Neuronal stem cell (in vitro differentiated cells): ENCODE measurements at regions not wholly inside any gene's neighbourhood (a gene's known extent, or its start where the extent isn't known, plus 50 kb on each side); places are given as distances from the start of the nearest gene placed in this dataset.

Experiments
- DNase-seq: peaks from one replicate; pipeline ENCODE4 v3.0.0-alpha.2; 2013; ENCODE audit warnings: low spot score
- H2AFZ ChIP-seq: one replicate; pipeline ENCODE4 v1.6.1; 2013; ENCODE audit warnings: mild to moderate bottlenecking, low read length, inconsistent platforms
- H2AK5ac ChIP-seq: 2 replicates; pipeline ENCODE4 v1.6.1; 2013; ENCODE audit warnings: low read depth, mild to moderate bottlenecking, inconsistent platforms, low read length, moderate library complexity, mixed read lengths
- H2BK120ac ChIP-seq: 2 replicates; pipeline ENCODE4 v1.6.1; 2013; ENCODE audit warnings: low read depth, mild to moderate bottlenecking, inconsistent platforms, low read length, moderate library complexity, mixed read lengths
- H2BK12ac ChIP-seq: one replicate; pipeline ENCODE4 v1.6.1; 2013; ENCODE audit warnings: low read length, inconsistent platforms
- H2BK15ac ChIP-seq: 2 replicates; pipeline ENCODE4 v1.6.1; 2013; ENCODE audit warnings: mild to moderate bottlenecking, low read length, inconsistent platforms, mixed read lengths
- H2BK5ac ChIP-seq: one replicate; pipeline ENCODE4 v1.6.1; 2013; ENCODE audit warnings: inconsistent platforms, mild to moderate bottlenecking, low read length, moderate library complexity
- H3K14ac ChIP-seq: one replicate; pipeline ENCODE4 v1.6.1; 2013; ENCODE audit warnings: low read length, inconsistent platforms
- H3K18ac ChIP-seq: 2 replicates; pipeline ENCODE4 v1.6.1; 2013; ENCODE audit warnings: low read length, inconsistent platforms
- H3K23ac ChIP-seq: 2 replicates; pipeline ENCODE4 v1.6.1; 2013; ENCODE audit warnings: low read depth, mild to moderate bottlenecking, mixed read lengths, low read length, inconsistent platforms; ENCODE audit not compliant: poor library complexity
- H3K27ac ChIP-seq: replicated peaks from 3 replicates; pipeline ENCODE4 v1.5.1; 2013; ENCODE audit warnings: low read length, inconsistent platforms
- H3K27me3 ChIP-seq, 3 experiments: 2 replicates each; pipeline ENCODE4 v1.6.1; 2013; ENCODE audit warnings: low read length in 3 of 3, mild to moderate bottlenecking in 2 of 3, inconsistent platforms in 1 of 3, low read depth in 1 of 3, mixed read lengths in 1 of 3, moderate library complexity in 1 of 3; ENCODE audit not compliant: control insufficient read depth in 3 of 3, insufficient read depth in 3 of 3
- H3K36me3 ChIP-seq, 2 donors: replicated peaks in 1 of 2; 2 replicates each; pipeline ENCODE4 v1.6.1; 2013; ENCODE audit warnings: low read length in 2 of 2; ENCODE audit not compliant: control insufficient read depth in 2 of 2, insufficient read depth in 2 of 2
- H3K4ac ChIP-seq: 2 replicates; pipeline ENCODE4 v1.6.1; 2013; ENCODE audit warnings: inconsistent platforms, mild to moderate bottlenecking, low read length, moderate library complexity
- H3K4me1 ChIP-seq, 2 donors: 1 replicate in 1 of 2; 2 replicates in 1 of 2; pipeline ENCODE4 v1.6.1; 2013; ENCODE audit warnings: low read length in 2 of 2, low read depth in 1 of 2; ENCODE audit not compliant: control insufficient read depth in 2 of 2, insufficient read depth in 1 of 2
- H3K4me2 ChIP-seq: one replicate; pipeline ENCODE4 v1.6.1; 2013; ENCODE audit warnings: mild to moderate bottlenecking, low read length, inconsistent platforms; ENCODE audit not compliant: insufficient read depth, poor library complexity, severe bottlenecking
- H3K4me3 ChIP-seq, 2 donors: 2 replicates each; pipeline ENCODE4 v1.5.1; 2013; ENCODE audit warnings: low read length in 2 of 2, mild to moderate bottlenecking in 2 of 2, inconsistent platforms in 1 of 2, moderate library complexity in 1 of 2
- H3K79me1 ChIP-seq: one replicate; pipeline ENCODE4 v1.6.1; 2013; ENCODE audit warnings: low read depth, mild to moderate bottlenecking, inconsistent platforms, low read length, moderate library complexity
- H3K9ac ChIP-seq: one replicate; pipeline ENCODE4 v1.6.1; 2013; ENCODE audit warnings: mild to moderate bottlenecking, low read depth, low read length, inconsistent platforms; ENCODE audit not compliant: poor library complexity
- H3K9me3 ChIP-seq, 2 donors: replicated peaks in 1 of 2; 2 replicates each; pipeline versions ENCODE3 to v1.6.1; 2013; ENCODE audit warnings: low read length in 2 of 2, mild to moderate bottlenecking in 2 of 2, inconsistent platforms in 1 of 2, low read depth in 1 of 2, mixed read lengths in 1 of 2, moderate library complexity in 1 of 2; ENCODE audit not compliant: control insufficient read depth in 2 of 2, insufficient read depth in 1 of 2
- H4K8ac ChIP-seq: one replicate; pipeline ENCODE4 v1.6.1; 2013; ENCODE audit warnings: low read depth, mild to moderate bottlenecking, inconsistent platforms, low read length, moderate library complexity
- H4K91ac ChIP-seq: one replicate; pipeline ENCODE4 v1.6.1; 2013; ENCODE audit warnings: low read length, low read depth, mild to moderate bottlenecking, inconsistent platforms; ENCODE audit not compliant: poor library complexity
- WGBS, 2 donors: extraction: QIAGEN DNeasy Blood & Tissue Kit; methylation state at CpG; one replicate each; pipeline ENCODE4 v1.1.7; 2013; ENCODE audit warnings: missing lambda C conversion rate in 2 of 2, mixed read lengths in 1 of 2; ENCODE audit not compliant: insufficient read length in 2 of 2, insufficient replicate concordance in 1 of 2; ENCODE audit errors: extremely low coverage in 2 of 2; 5-methylcytosine and 5-hydroxymethylcytosine counted together

GRCh38 chr9:7316967-7317366 is 482.6 kb downstream of the DMAC1 start:
- H3K36me3 ChIP-seq = no peaks in the 10 kb centered on the region
- no peak overlapping the region for H2BK5ac ChIP-seq
- no peak overlapping the region for H2BK15ac ChIP-seq
- peaks cover 0 to 5% of the 10 kb centered on the region in 2 donors for H3K9me3 ChIP-seq
- DNase-seq = no peak
- peaks cover 2% of the 10 kb centered on the region for H3K79me1 ChIP-seq
- no CpG with 5 or more reads among the region's 4 CpGs for WGBS, 2 donors
- no peak overlapping the region for H3K4me3 ChIP-seq
- no peak overlapping the region for H2AFZ ChIP-seq
- H4K91ac ChIP-seq = no peak overlapping the region
- H3K18ac ChIP-seq = no peak overlapping the region
- H3K4ac ChIP-seq = no peak overlapping the region
- H4K8ac ChIP-seq = no peak overlapping the region
- H3K14ac ChIP-seq = no peak overlapping the region
- no peaks in the 10 kb centered on the region for H3K27me3 ChIP-seq
- no peak overlapping the region for H2BK120ac ChIP-seq
- no peak overlapping the region for H3K27ac ChIP-seq
- no peak overlapping the region for H3K4me2 ChIP-seq
- H3K23ac ChIP-seq = no peak overlapping the region
- no peak overlapping the region for H2AK5ac ChIP-seq
- no peak overlapping the region for H3K9ac ChIP-seq
- peaks cover 0 to 2% of the 10 kb centered on the region in 2 donors for H3K4me1 ChIP-seq
- no peak overlapping the region for H2BK12ac ChIP-seq

- Histone ChIP-seq H2BK12ac (no peak overlapping the region), H3K4me1 (peaks cover 0 to 2% of the 10 kb centered on the region in 2 donors), H3K36me3 (no peaks in the 10 kb centered on the region), H2AK5ac (no peak overlapping the region), H3K27me3 (no peaks in the 10 kb centered on the region), H3K79me1 (peaks cover 2% of the 10 kb centered on the region), H2BK15ac (no peak overlapping the region), H3K27ac (no peak overlapping the region), H4K91ac (no peak overlapping the region), H3K14ac (no peak overlapping the region), H3K9me3 (peaks cover 0 to 5% of the 10 kb centered on the region in 2 donors), H4K8ac (no peak overlapping the region), H3K4me3 (no peak overlapping the region), H3K4me2 (no peak overlapping the region), H3K23ac (no peak overlapping the region), H3K9ac (no peak overlapping the region), H2BK5ac (no peak overlapping the region), H2AFZ (no peak overlapping the region), H2BK120ac (no peak overlapping the region), H3K4ac (no peak overlapping the region), H3K18ac (no peak overlapping the region)
- WGBS, 2 donors = no CpG with 5 or more reads among the region's 3 CpGs
- DNase-seq = no peak
These were observed 483.3 kb downstream of the DMAC1 start for GRCh38 chr9:7316166-7316795.

GRCh38 chr9:7315746-7316145 is 483.8 kb downstream of the DMAC1 start:
- no peak overlapping the region for H3K4me2 ChIP-seq
- H3K36me3 ChIP-seq = no peaks in the 10 kb centered on the region
- H2AK5ac ChIP-seq = no peak overlapping the region
- no peak overlapping the region for H2AFZ ChIP-seq
- no peak overlapping the region for H3K27ac ChIP-seq
- H3K23ac ChIP-seq = no peak overlapping the region
- no CpG with 5 or more reads among the region's 3 CpGs for WGBS, 2 donors
- H3K27me3 ChIP-seq = no peaks in the 10 kb centered on the region
- no peak overlapping the region for H2BK12ac ChIP-seq
- peaks cover 2% of the 10 kb centered on the region for H3K79me1 ChIP-seq
- H3K18ac ChIP-seq = no peak overlapping the region
- no peak overlapping the region for H2BK120ac ChIP-seq
- H2BK15ac ChIP-seq = no peak overlapping the region
- no peak overlapping the region for H3K4me3 ChIP-seq
- no peak overlapping the region for H4K8ac ChIP-seq
- no peak overlapping the region for H3K4ac ChIP-seq
- no peak overlapping the region for H4K91ac ChIP-seq
- H3K14ac ChIP-seq = no peak overlapping the region
- H3K4me1 ChIP-seq = peaks cover 0 to 2% of the 10 kb centered on the region in 2 donors
- DNase-seq = no peak
- H3K9ac ChIP-seq = no peak overlapping the region
- H3K9me3 ChIP-seq = peaks cover 0 to 5% of the 10 kb centered on the region in 2 donors
- no peak overlapping the region for H2BK5ac ChIP-seq

GRCh38 chr9:7315116-7315515 is 484.5 kb downstream of the DMAC1 start:
- no peak overlapping the region for H3K4ac ChIP-seq
- H3K79me1 ChIP-seq = peaks cover 2% of the 10 kb centered on the region
- H3K4me1 ChIP-seq = peaks cover 0 to 1% of the 10 kb centered on the region in 2 donors
- no peak overlapping the region for H3K23ac ChIP-seq
- H2BK12ac ChIP-seq = no peak overlapping the region
- H3K36me3 ChIP-seq = no peaks in the 10 kb centered on the region
- H4K91ac ChIP-seq = no peak overlapping the region
- no peak overlapping the region for H4K8ac ChIP-seq
- H3K14ac ChIP-seq = no peak overlapping the region
- no CpG with 5 or more reads among the region's 3 CpGs for WGBS, 2 donors
- no peak for DNase-seq
- no peak overlapping the region for H2BK5ac ChIP-seq
- H3K27me3 ChIP-seq = no peaks in the 10 kb centered on the region
- no peak overlapping the region for H2BK120ac ChIP-seq
- no peak overlapping the region for H3K18ac ChIP-seq
- H3K4me3 ChIP-seq = no peak overlapping the region
- no peak overlapping the region for H3K9ac ChIP-seq
- H2AK5ac ChIP-seq = peak overlapping the region; percentile 48
- H3K27ac ChIP-seq = no peak overlapping the region
- H2BK15ac ChIP-seq = no peak overlapping the region
- peaks cover 0 to 5% of the 10 kb centered on the region in 2 donors for H3K9me3 ChIP-seq
- no peak overlapping the region for H2AFZ ChIP-seq
- H3K4me2 ChIP-seq = no peak overlapping the region
